ENCODE measurements at regions not wholly inside any gene's neighbourhood (a gene's known extent, or its start where the extent isn't known, plus 50 kb on each side); places are given as distances from the start of the nearest gene placed in this dataset.

GRCh38 chr14:49051328-49052060 is 534.7 kb downstream of the RPS29 start:
- Histone ChIP-seq H3K27ac (ENCODE audit: extremely low read depth, low read depth, low read length) (no peak overlapping the region), H3K4me3 (ENCODE audit: low read depth, low read length) (no peak overlapping the region), H3K4me1 (ENCODE audit: control insufficient read depth, insufficient read depth, low read length) (no peaks in the 10 kb centered on the region), H3K36me3 (ENCODE audit: control insufficient read depth in 2 of 2, insufficient read depth in 1 of 2, low read length in 2 of 2) (no peaks in the 10 kb centered on the region), H3K9me3 (ENCODE audit: control insufficient read depth, insufficient read depth, low read depth, low read length) (no peaks in the 10 kb centered on the region)
- CTCF ChIA-PET: interaction anchor here (0.9 kb wide), 1 partner anchor 68 kb away, joined by 3 read pairs; no protein-coding TSS in a partner anchor
- POLR2A ChIA-PET: no interaction called here
- TF ChIP-seq ZFHX2 (tag by site-specific recombination; conservative IDR thresholded peaks at IDR 0.05): no peak
- TF ChIP-seq, protein P1, sequence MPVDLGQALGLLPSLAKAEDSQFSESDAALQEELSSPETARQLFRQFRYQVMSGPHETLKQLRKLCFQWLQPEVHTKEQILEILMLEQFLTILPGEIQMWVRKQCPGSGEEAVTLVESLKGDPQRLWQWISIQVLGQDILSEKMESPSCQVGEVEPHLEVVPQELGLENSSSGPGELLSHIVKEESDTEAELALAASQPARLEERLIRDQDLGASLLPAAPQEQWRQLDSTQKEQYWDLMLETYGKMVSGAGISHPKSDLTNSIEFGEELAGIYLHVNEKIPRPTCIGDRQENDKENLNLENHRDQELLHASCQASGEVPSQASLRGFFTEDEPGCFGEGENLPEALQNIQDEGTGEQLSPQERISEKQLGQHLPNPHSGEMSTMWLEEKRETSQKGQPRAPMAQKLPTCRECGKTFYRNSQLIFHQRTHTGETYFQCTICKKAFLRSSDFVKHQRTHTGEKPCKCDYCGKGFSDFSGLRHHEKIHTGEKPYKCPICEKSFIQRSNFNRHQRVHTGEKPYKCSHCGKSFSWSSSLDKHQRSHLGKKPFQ (tag by site-specific recombination; IDR thresholded peaks at IDR 0.05): no peak
- no peak for TF ChIP-seq ZNF391 (tag by site-specific recombination; IDR thresholded peaks at IDR 0.05; ENCODE audit: borderline replicate concordance, low read depth)
- no peak for TF ChIP-seq ZNF654 (tag by site-specific recombination; IDR thresholded peaks at IDR 0.05; ENCODE audit: low read depth)
- TF ChIP-seq, protein P2, sequence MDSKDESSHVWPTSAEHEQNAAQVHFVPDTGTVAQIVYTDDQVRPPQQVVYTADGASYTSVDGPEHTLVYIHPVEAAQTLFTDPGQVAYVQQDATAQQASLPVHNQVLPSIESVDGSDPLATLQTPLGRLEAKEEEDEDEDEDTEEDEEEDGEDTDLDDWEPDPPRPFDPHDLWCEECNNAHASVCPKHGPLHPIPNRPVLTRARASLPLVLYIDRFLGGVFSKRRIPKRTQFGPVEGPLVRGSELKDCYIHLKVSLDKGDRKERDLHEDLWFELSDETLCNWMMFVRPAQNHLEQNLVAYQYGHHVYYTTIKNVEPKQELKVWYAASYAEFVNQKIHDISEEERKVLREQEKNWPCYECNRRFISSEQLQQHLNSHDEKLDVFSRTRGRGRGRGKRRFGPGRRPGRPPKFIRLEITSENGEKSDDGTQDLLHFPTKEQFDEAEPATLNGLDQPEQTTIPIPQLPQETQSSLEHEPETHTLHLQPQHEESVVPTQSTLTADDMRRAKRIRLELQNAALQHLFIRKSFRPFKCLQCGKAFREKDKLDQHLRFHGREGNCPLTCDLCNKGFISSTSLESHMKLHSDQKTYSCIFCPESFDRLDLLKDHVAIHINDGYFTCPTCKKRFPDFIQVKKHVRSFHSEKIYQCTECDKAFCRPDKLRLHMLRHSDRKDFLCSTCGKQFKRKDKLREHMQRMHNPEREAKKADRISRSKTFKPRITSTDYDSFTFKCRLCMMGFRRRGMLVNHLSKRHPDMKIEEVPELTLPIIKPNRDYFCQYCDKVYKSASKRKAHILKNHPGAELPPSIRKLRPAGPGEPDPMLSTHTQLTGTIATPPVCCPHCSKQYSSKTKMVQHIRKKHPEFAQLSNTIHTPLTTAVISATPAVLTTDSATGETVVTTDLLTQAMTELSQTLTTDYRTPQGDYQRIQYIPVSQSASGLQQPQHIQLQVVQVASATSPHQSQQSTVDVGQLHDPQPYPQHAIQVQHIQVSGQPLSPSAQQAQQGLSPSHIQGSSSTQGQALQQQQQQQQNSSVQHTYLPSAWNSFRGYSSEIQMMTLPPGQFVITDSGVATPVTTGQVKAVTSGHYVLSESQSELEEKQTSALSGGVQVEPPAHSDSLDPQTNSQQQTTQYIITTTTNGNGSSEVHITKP (tag by site-specific recombination; IDR thresholded peaks at IDR 0.05): no peak
- no peak for TF ChIP-seq ZNF48 (tag by site-specific recombination; IDR thresholded peaks at IDR 0.05)
- TF ChIP-seq, protein P3, sequence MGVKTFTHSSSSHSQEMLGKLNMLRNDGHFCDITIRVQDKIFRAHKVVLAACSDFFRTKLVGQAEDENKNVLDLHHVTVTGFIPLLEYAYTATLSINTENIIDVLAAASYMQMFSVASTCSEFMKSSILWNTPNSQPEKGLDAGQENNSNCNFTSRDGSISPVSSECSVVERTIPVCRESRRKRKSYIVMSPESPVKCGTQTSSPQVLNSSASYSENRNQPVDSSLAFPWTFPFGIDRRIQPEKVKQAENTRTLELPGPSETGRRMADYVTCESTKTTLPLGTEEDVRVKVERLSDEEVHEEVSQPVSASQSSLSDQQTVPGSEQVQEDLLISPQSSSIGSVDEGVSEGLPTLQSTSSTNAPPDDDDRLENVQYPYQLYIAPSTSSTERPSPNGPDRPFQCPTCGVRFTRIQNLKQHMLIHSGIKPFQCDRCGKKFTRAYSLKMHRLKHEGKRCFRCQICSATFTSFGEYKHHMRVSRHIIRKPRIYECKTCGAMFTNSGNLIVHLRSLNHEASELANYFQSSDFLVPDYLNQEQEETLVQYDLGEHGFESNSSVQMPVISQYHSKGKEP (tag by site-specific recombination; IDR thresholded peaks at IDR 0.05): no peak
- TF ChIP-seq ZBTB48 (tag by site-specific recombination; IDR thresholded peaks at IDR 0.05): no peak
- TF ChIP-seq, protein P4, sequence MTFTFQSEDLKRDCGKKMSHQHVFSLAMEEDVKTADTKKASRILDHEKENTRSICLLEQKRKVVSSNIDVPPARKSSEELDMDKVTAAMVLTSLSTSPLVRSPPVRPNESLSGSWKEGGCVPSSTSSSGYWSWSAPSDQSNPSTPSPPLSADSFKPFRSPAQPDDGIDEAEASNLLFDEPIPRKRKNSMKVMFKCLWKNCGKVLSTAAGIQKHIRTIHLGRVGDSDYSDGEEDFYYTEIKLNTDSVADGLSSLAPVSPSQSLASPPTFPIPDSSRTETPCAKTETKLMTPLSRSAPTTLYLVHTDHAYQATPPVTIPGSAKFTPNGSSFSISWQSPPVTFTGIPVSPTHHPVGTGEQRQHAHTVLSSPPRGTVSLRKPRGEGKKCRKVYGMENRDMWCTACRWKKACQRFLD (tag by site-specific recombination; IDR thresholded peaks at IDR 0.05): no peak
- no peak for TF ChIP-seq ZBTB49 (tag by site-specific recombination; IDR thresholded peaks at IDR 0.05; ENCODE audit: low read depth)
- TF ChIP-seq, protein P5, sequence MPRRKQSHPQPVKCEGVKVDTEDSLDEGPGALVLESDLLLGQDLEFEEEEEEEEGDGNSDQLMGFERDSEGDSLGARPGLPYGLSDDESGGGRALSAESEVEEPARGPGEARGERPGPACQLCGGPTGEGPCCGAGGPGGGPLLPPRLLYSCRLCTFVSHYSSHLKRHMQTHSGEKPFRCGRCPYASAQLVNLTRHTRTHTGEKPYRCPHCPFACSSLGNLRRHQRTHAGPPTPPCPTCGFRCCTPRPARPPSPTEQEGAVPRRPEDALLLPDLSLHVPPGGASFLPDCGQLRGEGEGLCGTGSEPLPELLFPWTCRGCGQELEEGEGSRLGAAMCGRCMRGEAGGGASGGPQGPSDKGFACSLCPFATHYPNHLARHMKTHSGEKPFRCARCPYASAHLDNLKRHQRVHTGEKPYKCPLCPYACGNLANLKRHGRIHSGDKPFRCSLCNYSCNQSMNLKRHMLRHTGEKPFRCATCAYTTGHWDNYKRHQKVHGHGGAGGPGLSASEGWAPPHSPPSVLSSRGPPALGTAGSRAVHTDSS (tag by site-specific recombination; IDR thresholded peaks at IDR 0.05): no peak
- no peak for TF ChIP-seq HOXD13 (CRISPR knock-in tag; IDR thresholded peaks at IDR 0.05; ENCODE audit: borderline replicate concordance)
- TF ChIP-seq, protein P6, sequence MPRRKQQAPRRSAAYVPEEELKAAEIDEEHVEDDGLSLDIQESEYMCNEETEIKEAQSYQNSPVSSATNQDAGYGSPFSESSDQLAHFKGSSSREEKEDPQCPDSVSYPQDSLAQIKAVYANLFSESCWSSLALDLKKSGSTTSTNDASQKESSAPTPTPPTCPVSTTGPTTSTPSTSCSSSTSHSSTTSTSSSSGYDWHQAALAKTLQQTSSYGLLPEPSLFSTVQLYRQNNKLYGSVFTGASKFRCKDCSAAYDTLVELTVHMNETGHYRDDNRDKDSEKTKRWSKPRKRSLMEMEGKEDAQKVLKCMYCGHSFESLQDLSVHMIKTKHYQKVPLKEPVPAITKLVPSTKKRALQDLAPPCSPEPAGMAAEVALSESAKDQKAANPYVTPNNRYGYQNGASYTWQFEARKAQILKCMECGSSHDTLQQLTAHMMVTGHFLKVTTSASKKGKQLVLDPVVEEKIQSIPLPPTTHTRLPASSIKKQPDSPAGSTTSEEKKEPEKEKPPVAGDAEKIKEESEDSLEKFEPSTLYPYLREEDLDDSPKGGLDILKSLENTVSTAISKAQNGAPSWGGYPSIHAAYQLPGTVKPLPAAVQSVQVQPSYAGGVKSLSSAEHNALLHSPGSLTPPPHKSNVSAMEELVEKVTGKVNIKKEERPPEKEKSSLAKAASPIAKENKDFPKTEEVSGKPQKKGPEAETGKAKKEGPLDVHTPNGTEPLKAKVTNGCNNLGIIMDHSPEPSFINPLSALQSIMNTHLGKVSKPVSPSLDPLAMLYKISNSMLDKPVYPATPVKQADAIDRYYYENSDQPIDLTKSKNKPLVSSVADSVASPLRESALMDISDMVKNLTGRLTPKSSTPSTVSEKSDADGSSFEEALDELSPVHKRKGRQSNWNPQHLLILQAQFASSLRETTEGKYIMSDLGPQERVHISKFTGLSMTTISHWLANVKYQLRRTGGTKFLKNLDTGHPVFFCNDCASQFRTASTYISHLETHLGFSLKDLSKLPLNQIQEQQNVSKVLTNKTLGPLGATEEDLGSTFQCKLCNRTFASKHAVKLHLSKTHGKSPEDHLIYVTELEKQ (tag by site-specific recombination; IDR thresholded peaks at IDR 0.05; ENCODE audit: borderline replicate concordance): no peak
- no peak for TF ChIP-seq ZNF324 (tag by site-specific recombination; IDR thresholded peaks at IDR 0.05)
- no peak for TF ChIP-seq ZIC2 (tag by site-specific recombination; IDR thresholded peaks at IDR 0.05)
- TF ChIP-seq ZNF138 (tag by site-specific recombination; IDR thresholded peaks at IDR 0.05; ENCODE audit: borderline replicate concordance): no peak
- TF ChIP-seq ZNF624 (tag by site-specific recombination; IDR thresholded peaks at IDR 0.05): no peak
- TF ChIP-seq MZF1 (tag by site-specific recombination; IDR thresholded peaks at IDR 0.05; ENCODE audit: borderline replicate concordance): no peak
- TF ChIP-seq ZSCAN16 (tag by site-specific recombination; IDR thresholded peaks at IDR 0.05): no peak
